ENCODE measurements at regions not wholly inside any gene's neighbourhood (a gene's known extent, or its start where the extent isn't known, plus 50 kb on each side); places are given as distances from the start of the nearest gene placed in this dataset.

- peaks cover 5% of the 10 kb centered on the region for H3K9me3 Mint-ChIP-seq
Measured at GRCh38 chr13:84481958-84482357, 599.7 kb upstream of the SLITRK1 start.

GRCh38 chr13:84479656-84480055, 597.4 kb upstream of the SLITRK1 start:
- Mint-ChIP-seq H3K27ac (no peak overlapping the region), H3K27me3 (no peaks in the 10 kb centered on the region)
- no peak for ATAC-seq (ENCODE audit: low read depth)

More at GRCh38 chr13:84481958-84482357, 599.7 kb upstream of the SLITRK1 start:
- Mint-ChIP-seq H3K4me3 (no peak overlapping the region), H3K4me1 (no peaks in the 10 kb centered on the region), H3K27ac (no peak overlapping the region), H3K27me3 (no peaks in the 10 kb centered on the region), H3K36me3 (ENCODE audit: low read depth) (no peaks in the 10 kb centered on the region)
- intact Hi-C loops (cut with micrococcal nuclease), result no loop called here
- ChIA-PET POLR2A (no interaction called here), CTCF (no interaction called here)
- no peak for TF ChIP-seq CTCF (IDR thresholded peaks at IDR 0.05)
- ATAC-seq (ENCODE audit: low read depth), result no peak
- DNase-seq, result no peak

DNA sequence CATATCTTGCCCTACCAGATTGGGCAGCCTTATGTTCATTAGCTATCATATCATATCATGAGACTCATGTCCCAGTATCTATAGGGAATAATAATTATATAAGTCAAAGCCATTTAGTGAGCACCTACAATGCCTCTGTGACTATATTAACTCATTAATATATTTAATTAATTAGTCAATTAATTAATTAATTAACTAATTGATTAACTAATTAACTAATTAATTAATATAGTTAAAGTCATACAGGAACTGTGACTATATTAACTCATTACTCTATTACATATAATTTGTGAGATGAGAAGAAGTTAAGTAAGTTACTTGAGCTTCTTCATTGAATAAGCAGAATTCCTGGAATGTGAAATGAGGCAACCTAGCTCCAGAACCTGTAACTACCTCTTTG, 588.3 kb upstream of the SLITRK1 start:
- Mint-ChIP-seq H3K27me3 (no peaks in the 10 kb centered on the region), H3K36me3 (ENCODE audit: low read depth) (no peaks in the 10 kb centered on the region), H3K4me1 (no peaks in the 10 kb centered on the region), H3K4me3 (no peak overlapping the region), H3K27ac (no peak overlapping the region), H3K9me3 (peaks cover 3% of the 10 kb centered on the region)
- CTCF ChIA-PET, result no interaction called here
- no peak for TF ChIP-seq CTCF (IDR thresholded peaks at IDR 0.05)
- no peak for ATAC-seq (ENCODE audit: low read depth)
- DNase-seq, result no peak
- intact Hi-C loops (cut with micrococcal nuclease), result no loop called here
- POLR2A ChIA-PET, result no interaction called here

More at GRCh38 chr13:84479656-84480055, 597.4 kb upstream of the SLITRK1 start:
- CTCF ChIA-PET, result no interaction called here
- H3K4me3 Mint-ChIP-seq, result no peak overlapping the region
- no peak for DNase-seq
- no peaks in the 10 kb centered on the region for H3K36me3 Mint-ChIP-seq (ENCODE audit: low read depth)
- H3K4me1 Mint-ChIP-seq, result no peaks in the 10 kb centered on the region
- no peak for TF ChIP-seq CTCF (IDR thresholded peaks at IDR 0.05)
- POLR2A ChIA-PET, result no interaction called here
- intact Hi-C loops (cut with micrococcal nuclease), result no loop called here
- H3K9me3 Mint-ChIP-seq, result peaks cover 7% of the 10 kb centered on the region

- ChIA-PET POLR2A (no interaction called here), CTCF (no interaction called here)
- Mint-ChIP-seq H3K9me3 (peaks cover 6% of the 10 kb centered on the region), H3K27me3 (no peaks in the 10 kb centered on the region), H3K4me3 (no peak overlapping the region), H3K4me1 (no peaks in the 10 kb centered on the region), H3K36me3 (ENCODE audit: low read depth) (no peaks in the 10 kb centered on the region), H3K27ac (no peak overlapping the region)
- intact Hi-C loops (cut with micrococcal nuclease), result no loop called here
- DNase-seq, result no peak
- TF ChIP-seq CTCF (IDR thresholded peaks at IDR 0.05), result no peak
- no peak for ATAC-seq (ENCODE audit: low read depth)
Measured at GRCh38 chr13:84466461-84466860, 584.2 kb upstream of the SLITRK1 start.

DNA sequence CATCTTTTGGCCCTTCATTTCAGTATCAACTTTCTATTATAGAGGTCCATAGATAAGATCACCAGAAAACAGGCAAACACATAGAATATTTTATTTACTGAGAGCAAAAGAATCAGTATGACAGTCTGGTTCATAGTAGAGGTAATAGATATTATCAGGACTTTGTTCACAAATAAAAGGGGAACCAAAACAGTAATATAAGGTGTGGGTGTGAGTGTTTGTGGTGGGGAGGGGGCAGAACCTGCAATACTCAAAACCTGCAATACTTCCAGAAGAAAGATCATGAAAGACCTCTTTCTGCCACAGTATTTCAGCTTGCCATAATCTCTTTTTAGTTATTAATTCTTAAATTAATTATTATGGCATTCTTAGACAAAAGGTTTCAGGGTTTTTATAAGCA, 578.7 kb upstream of the SLITRK1 start:
- Mint-ChIP-seq H3K9me3 (peaks cover 6% of the 10 kb centered on the region), H3K4me3 (no peak overlapping the region), H3K27ac (no peak overlapping the region), H3K36me3 (ENCODE audit: low read depth) (no peaks in the 10 kb centered on the region), H3K27me3 (no peaks in the 10 kb centered on the region), H3K4me1 (no peaks in the 10 kb centered on the region)
- CTCF ChIA-PET, result no interaction called here
- TF ChIP-seq CTCF (IDR thresholded peaks at IDR 0.05), result no peak
- no peak for ATAC-seq (ENCODE audit: low read depth)
- no peak for DNase-seq
- intact Hi-C loops (cut with micrococcal nuclease), result no loop called here
- POLR2A ChIA-PET, result no interaction called here

Measured in activated B cell treated with CpG ODN at 0.5 μM for 24 hours (primary cell).